Caco-2 (cell line): ENCODE measurements at regions not wholly inside any gene's neighbourhood (a gene's known extent, or its start where the extent isn't known, plus 50 kb on each side); places are given as distances from the start of the nearest gene placed in this dataset.

Experiments used
- BruUV-seq: library from RNA; stranded (reverse); fragments of 400-500 nt; replicated peaks from 2 replicates; lab custom pipeline; 2021; lab: Mats Ljungman, UMichigan
- CTCF ChIA-PET: fragments of 300-600 bp; sonication (Branson Sonifier 250); formaldehyde crosslinking; loops from one replicate; lab custom pipeline; 2022; ENCODE audit warnings: antibody characterized with exemption; lab: Charles Lee
- POLR2A ChIA-PET: fragments of 300-600 bp; sonication (Branson Sonifier 250); formaldehyde crosslinking; loops from one replicate; lab custom pipeline; 2022; ENCODE audit warnings: antibody characterized with exemption; lab: Charles Lee
- DNase-seq, 2 experiments: peaks; one replicate each; pipeline versions ENCODE4 v3.0.0 to v3.0.0-alpha.2; 2020 to 2022
- H3K27me3 ChIP-seq: replicated peaks from 2 replicates; pipeline ENCODE4 v1.6.0; 2011; ENCODE audit warnings: low read length; ENCODE audit not compliant: control insufficient read depth, insufficient read depth
- H3K36me3 ChIP-seq: 2 replicates; pipeline ENCODE4 v1.5.1; 2011; ENCODE audit warnings: low read length; ENCODE audit not compliant: control insufficient read depth, insufficient read depth
- H3K4me1 ChIP-seq: fragments of 250-450 bp; sonication (Bioruptor Pico); 2 replicates; pipeline ENCODE4 v1.5.1; 2020; ENCODE audit warnings: mild to moderate bottlenecking
- H3K4me3 ChIP-seq: 2 replicates; pipeline ENCODE4 v1.5.1; 2011; ENCODE audit warnings: low read depth, mild to moderate bottlenecking, control low read depth, low read length
- H3K9me3 ChIP-seq: fragments of 250-450 bp; sonication (Bioruptor Pico); 2 replicates; pipeline ENCODE4 v1.5.1; 2020; ENCODE audit warnings: mild to moderate bottlenecking, moderate library complexity
- H3K27ac Mint-ChIP-seq: one replicate; pipeline ENCODE4 v1.8.0; 2022; ENCODE audit warnings: mixed read lengths; ENCODE audit not compliant: unreplicated experiment
- H3K27me3 Mint-ChIP-seq: one replicate; pipeline ENCODE4 v1.8.0; 2022; ENCODE audit warnings: mixed read lengths; ENCODE audit not compliant: insufficient read depth, unreplicated experiment
- H3K36me3 Mint-ChIP-seq: one replicate; pipeline ENCODE4 v1.8.0; 2022; ENCODE audit warnings: mild to moderate bottlenecking, mixed read lengths; ENCODE audit not compliant: insufficient read depth, unreplicated experiment
- H3K4me1 Mint-ChIP-seq: one replicate; pipeline ENCODE4 v1.8.0; 2022; ENCODE audit warnings: low read depth, mixed read lengths; ENCODE audit not compliant: unreplicated experiment
- H3K4me3 Mint-ChIP-seq: one replicate; pipeline ENCODE4 v1.8.0; 2022; ENCODE audit warnings: mild to moderate bottlenecking, moderate library complexity, mixed read lengths; ENCODE audit not compliant: unreplicated experiment
- H3K9me3 Mint-ChIP-seq: one replicate; pipeline ENCODE4 v1.8.0; 2022; ENCODE audit warnings: mixed read lengths; ENCODE audit not compliant: unreplicated experiment
- intact Hi-C: fragments of 100-400 bp; cut with micrococcal nuclease; formaldehyde crosslinking; loops from one replicate; pipeline ENCODE4 v1.10.0; 2022; ENCODE audit not compliant: unreplicated experiment
- TF ChIP-seq, protein P1 (sequence below), 2 experiments: fragments of 200-600 bp in 1 of 2; IDR thresholded peaks; 1 replicate in 1 of 2; 2 replicates in 1 of 2; pipeline versions ENCODE4 v1.5.1 to v1.8.0; 2011 to 2022; ENCODE audit warnings: antibody characterized with exemption in 1 of 2, control low read depth in 1 of 2, inconsistent platforms in 1 of 2, low read depth in 1 of 2, low read length in 1 of 2, mild to moderate bottlenecking in 1 of 2, moderate library complexity in 1 of 2; ENCODE audit not compliant: insufficient read depth in 1 of 2, severe bottlenecking in 1 of 2, unreplicated experiment in 1 of 2

GRCh38 chr16:5738586-5738985 is 641.0 kb upstream of the EEF2KMT start:
- POLR2A ChIA-PET: no interaction called here
- TF ChIP-seq, protein P1, sequence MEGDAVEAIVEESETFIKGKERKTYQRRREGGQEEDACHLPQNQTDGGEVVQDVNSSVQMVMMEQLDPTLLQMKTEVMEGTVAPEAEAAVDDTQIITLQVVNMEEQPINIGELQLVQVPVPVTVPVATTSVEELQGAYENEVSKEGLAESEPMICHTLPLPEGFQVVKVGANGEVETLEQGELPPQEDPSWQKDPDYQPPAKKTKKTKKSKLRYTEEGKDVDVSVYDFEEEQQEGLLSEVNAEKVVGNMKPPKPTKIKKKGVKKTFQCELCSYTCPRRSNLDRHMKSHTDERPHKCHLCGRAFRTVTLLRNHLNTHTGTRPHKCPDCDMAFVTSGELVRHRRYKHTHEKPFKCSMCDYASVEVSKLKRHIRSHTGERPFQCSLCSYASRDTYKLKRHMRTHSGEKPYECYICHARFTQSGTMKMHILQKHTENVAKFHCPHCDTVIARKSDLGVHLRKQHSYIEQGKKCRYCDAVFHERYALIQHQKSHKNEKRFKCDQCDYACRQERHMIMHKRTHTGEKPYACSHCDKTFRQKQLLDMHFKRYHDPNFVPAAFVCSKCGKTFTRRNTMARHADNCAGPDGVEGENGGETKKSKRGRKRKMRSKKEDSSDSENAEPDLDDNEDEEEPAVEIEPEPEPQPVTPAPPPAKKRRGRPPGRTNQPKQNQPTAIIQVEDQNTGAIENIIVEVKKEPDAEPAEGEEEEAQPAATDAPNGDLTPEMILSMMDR (IDR thresholded peaks at IDR 0.05; ENCODE audit: insufficient read depth in 1 of 2, low read depth in 1 of 2, low read length in 1 of 2, severe bottlenecking in 1 of 2, unreplicated experiment in 1 of 2): no peak
- H3K4me3 Mint-ChIP-seq: no peak overlapping the region
- intact Hi-C loops: no loop called here
- Histone ChIP-seq H3K9me3 (no peaks in the 10 kb centered on the region), H3K4me3 (no peak overlapping the region), H3K27me3 (no peaks in the 10 kb centered on the region), H3K36me3 (no peaks in the 10 kb centered on the region), H3K4me1 (peaks cover 14% of the 10 kb centered on the region)
- H3K27me3 Mint-ChIP-seq: peaks cover 2% of the 10 kb centered on the region
- peaks cover 11% of the 10 kb centered on the region for H3K4me1 Mint-ChIP-seq
- no TSS peak for BruUV-seq
- no peaks in the 10 kb centered on the region for H3K36me3 Mint-ChIP-seq
- CTCF ChIA-PET: no interaction called here
- peaks cover 5% of the 10 kb centered on the region for H3K9me3 Mint-ChIP-seq
- peak; percentile 67 to 82 for DNase-seq
- H3K27ac Mint-ChIP-seq: peak overlapping the region; percentile 17

GRCh38 chr16:5736209-5736930 is 638.8 kb upstream of the EEF2KMT start:
- Histone ChIP-seq H3K36me3 (no peaks in the 10 kb centered on the region), H3K27me3 (no peaks in the 10 kb centered on the region), H3K9me3 (no peaks in the 10 kb centered on the region), H3K4me3 (no peak overlapping the region), H3K4me1 (peaks cover 14% of the 10 kb centered on the region)
- no peak for DNase-seq
- ChIA-PET POLR2A (no interaction called here), CTCF (no interaction called here)
- H3K4me1 Mint-ChIP-seq: peaks cover 11% of the 10 kb centered on the region
- peaks cover 10% of the 10 kb centered on the region for H3K9me3 Mint-ChIP-seq
- TF ChIP-seq, protein P1 (IDR thresholded peaks at IDR 0.05; ENCODE audit: insufficient read depth in 1 of 2, low read depth in 1 of 2, low read length in 1 of 2, severe bottlenecking in 1 of 2, unreplicated experiment in 1 of 2): no peak
- H3K27ac Mint-ChIP-seq: no peak overlapping the region
- no TSS peak for BruUV-seq
- no peaks in the 10 kb centered on the region for H3K36me3 Mint-ChIP-seq
- intact Hi-C loops: no loop called here
- H3K27me3 Mint-ChIP-seq: peaks cover 3% of the 10 kb centered on the region
- no peak overlapping the region for H3K4me3 Mint-ChIP-seq

DNA sequence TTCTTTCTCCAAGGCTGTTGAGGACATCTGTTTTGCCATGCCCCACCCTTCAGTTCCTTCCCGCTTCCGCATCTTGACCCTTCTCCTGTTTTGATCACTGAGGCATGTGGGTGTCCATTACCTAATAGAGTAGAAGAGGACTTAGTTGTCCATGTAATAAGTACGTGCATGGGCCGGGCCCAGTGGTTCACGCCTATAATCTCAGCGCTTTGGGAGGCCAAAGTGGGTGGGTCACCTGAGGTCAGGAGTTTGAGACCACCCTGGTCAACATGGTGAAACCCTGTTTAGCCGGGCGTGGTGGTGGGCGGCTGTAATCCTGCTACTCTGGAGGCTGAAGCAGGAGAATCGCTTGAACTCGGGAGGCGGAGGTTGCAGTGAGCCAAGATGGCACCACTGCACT is 637.8 kb upstream of the EEF2KMT start:
- Histone ChIP-seq H3K4me1 (peaks cover 14% of the 10 kb centered on the region), H3K4me3 (no peak overlapping the region), H3K9me3 (no peaks in the 10 kb centered on the region), H3K36me3 (no peaks in the 10 kb centered on the region), H3K27me3 (no peaks in the 10 kb centered on the region)
- intact Hi-C loops: no loop called here
- Mint-ChIP-seq H3K4me1 (peaks cover 11% of the 10 kb centered on the region), H3K36me3 (no peaks in the 10 kb centered on the region), H3K9me3 (peaks cover 10% of the 10 kb centered on the region), H3K27ac (no peak overlapping the region), H3K4me3 (no peak overlapping the region), H3K27me3 (peaks cover 3% of the 10 kb centered on the region)
- DNase-seq: no peak
- POLR2A ChIA-PET: no interaction called here
- TF ChIP-seq, protein P1 (IDR thresholded peaks at IDR 0.05; ENCODE audit: insufficient read depth in 1 of 2, low read depth in 1 of 2, low read length in 1 of 2, severe bottlenecking in 1 of 2, unreplicated experiment in 1 of 2): no peak
- CTCF ChIA-PET: no interaction called here
- BruUV-seq: no TSS peak
